Effector memory CD8-positive, alpha-beta T cell (primary cell): ENCODE measurements at regions not wholly inside any gene's neighbourhood (a gene's known extent, or its start where the extent isn't known, plus 50 kb on each side); places are given as distances from the start of the nearest gene placed in this dataset.
"Not testable (repeated sequence)": the region's sequence is repeated elsewhere in the genome, so short reads cannot be mapped to it uniquely, and the experiment has no call there.

Experiments used
- ATAC-seq: fragments of 150-1000 bp; cut with Tn5 transposase; replicated peaks from 2 replicates; pipeline ENCODE4 v1.10.0; 2021; ENCODE audit warnings: mild to moderate bottlenecking, moderate library complexity
- DNase-seq, 3 experiments: peaks; one replicate each; pipeline ENCODE4 v3.0.0; 2021
- H3K27ac Mint-ChIP-seq, 2 donors: one replicate each; pipeline ENCODE4 v1.8.0; 2022; ENCODE audit warnings: mild to moderate bottlenecking in 2 of 2, mixed read lengths in 2 of 2, moderate library complexity in 2 of 2
- H3K27me3 Mint-ChIP-seq, 2 donors: one replicate each; pipeline ENCODE4 v1.8.0; 2022; ENCODE audit warnings: mixed read lengths in 2 of 2
- H3K36me3 Mint-ChIP-seq: one replicate; pipeline ENCODE4 v1.8.0; 2022; ENCODE audit warnings: mild to moderate bottlenecking, moderate library complexity, mixed read lengths; ENCODE audit not compliant: insufficient read depth
- H3K4me1 Mint-ChIP-seq, 2 donors: one replicate each; pipeline ENCODE4 v1.8.0; 2022; ENCODE audit warnings: low read depth in 2 of 2, mixed read lengths in 2 of 2
- H3K4me3 Mint-ChIP-seq, 2 donors: one replicate each; pipeline ENCODE4 v1.8.0; 2022; ENCODE audit warnings: mild to moderate bottlenecking in 2 of 2, mixed read lengths in 2 of 2, moderate library complexity in 2 of 2
- H3K9me3 Mint-ChIP-seq, 2 donors: one replicate each; pipeline ENCODE4 v1.8.0; 2022; ENCODE audit warnings: mixed read lengths in 2 of 2

- H3K9me3 Mint-ChIP-seq: no peaks in the 10 kb centered on the region
- H3K4me1 Mint-ChIP-seq: no peaks in the 10 kb centered on the region
- H3K4me3 Mint-ChIP-seq: no peak overlapping the region
- peaks cover 44 to 68% of the 10 kb centered on the region in 2 donors for H3K27me3 Mint-ChIP-seq
- H3K36me3 Mint-ChIP-seq: no peaks in the 10 kb centered on the region
- H3K27ac Mint-ChIP-seq: no peak overlapping the region
- DNase-seq (no peak), ATAC-seq (no peak)
Measured at GRCh38 chr2:224217233-224217961, 178.3 kb upstream of the SERPINE2 start.

- not testable (repeated sequence) for ATAC-seq, H3K4me3 Mint-ChIP-seq, H3K36me3 Mint-ChIP-seq, H3K27ac Mint-ChIP-seq, H3K9me3 Mint-ChIP-seq, DNase-seq, H3K4me1 Mint-ChIP-seq
- H3K27me3 Mint-ChIP-seq: peaks cover 32 to 61% of the 10 kb centered on the region in 2 donors
Measured at GRCh38 chr2:224215611-224216010, 176.5 kb upstream of the SERPINE2 start.

GRCh38 chr2:224213396-224213795, 174.3 kb upstream of the SERPINE2 start:
- no peak for ATAC-seq
- no peaks in the 10 kb centered on the region for H3K36me3 Mint-ChIP-seq
- no peaks in the 10 kb centered on the region for H3K4me1 Mint-ChIP-seq
- no peaks in the 10 kb centered on the region for H3K9me3 Mint-ChIP-seq
- DNase-seq: no peak
- H3K27ac Mint-ChIP-seq: no peak overlapping the region
- no peak overlapping the region for H3K4me3 Mint-ChIP-seq
- peaks cover 29 to 54% of the 10 kb centered on the region in 2 donors for H3K27me3 Mint-ChIP-seq

DNA sequence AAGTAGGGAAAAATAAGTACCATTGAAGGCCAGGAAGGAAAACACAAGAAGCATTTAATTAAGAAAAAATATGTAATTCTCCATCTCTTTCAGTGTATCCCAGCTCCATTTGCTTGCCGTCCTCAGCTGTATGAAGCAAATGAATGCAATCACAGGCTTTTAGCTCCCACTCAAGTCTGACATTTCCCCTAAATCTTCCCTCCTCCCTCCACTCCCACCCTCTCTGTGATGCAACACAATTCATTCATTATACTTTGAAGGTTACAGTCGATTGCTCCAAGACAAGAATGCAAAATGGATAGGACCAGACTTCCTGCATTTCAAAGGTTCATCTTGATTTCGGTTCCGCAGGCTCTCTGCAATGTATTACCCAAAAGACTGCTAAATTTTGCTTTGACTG, 172.7 kb upstream of the SERPINE2 start:
- Mint-ChIP-seq H3K36me3 (no peaks in the 10 kb centered on the region), H3K4me1 (no peaks in the 10 kb centered on the region), H3K4me3 (no peak overlapping the region), H3K27ac (no peak overlapping the region), H3K27me3 (peaks cover 44 to 52% of the 10 kb centered on the region in 2 donors), H3K9me3 (no peaks in the 10 kb centered on the region)
- ATAC-seq (no peak), DNase-seq (no peak)

DNA sequence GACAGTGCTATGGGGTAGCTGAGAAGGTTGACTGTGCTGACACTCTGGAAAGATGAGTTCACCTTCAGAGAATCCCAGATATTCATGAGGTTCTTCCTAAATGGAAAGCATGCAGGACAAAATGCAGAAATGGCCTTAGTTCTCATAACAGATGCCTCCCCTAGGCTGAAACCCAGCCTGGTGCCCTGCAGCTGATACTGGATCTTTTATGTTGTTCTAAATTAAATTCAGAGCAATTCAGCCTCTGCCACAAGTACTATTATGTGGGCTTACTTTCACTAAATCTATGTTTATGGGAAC, 172.0 kb upstream of the SERPINE2 start:
- no peak overlapping the region for H3K4me3 Mint-ChIP-seq
- H3K27me3 Mint-ChIP-seq: peaks cover 50 to 52% of the 10 kb centered on the region in 2 donors
- H3K4me1 Mint-ChIP-seq: no peaks in the 10 kb centered on the region

DNA sequence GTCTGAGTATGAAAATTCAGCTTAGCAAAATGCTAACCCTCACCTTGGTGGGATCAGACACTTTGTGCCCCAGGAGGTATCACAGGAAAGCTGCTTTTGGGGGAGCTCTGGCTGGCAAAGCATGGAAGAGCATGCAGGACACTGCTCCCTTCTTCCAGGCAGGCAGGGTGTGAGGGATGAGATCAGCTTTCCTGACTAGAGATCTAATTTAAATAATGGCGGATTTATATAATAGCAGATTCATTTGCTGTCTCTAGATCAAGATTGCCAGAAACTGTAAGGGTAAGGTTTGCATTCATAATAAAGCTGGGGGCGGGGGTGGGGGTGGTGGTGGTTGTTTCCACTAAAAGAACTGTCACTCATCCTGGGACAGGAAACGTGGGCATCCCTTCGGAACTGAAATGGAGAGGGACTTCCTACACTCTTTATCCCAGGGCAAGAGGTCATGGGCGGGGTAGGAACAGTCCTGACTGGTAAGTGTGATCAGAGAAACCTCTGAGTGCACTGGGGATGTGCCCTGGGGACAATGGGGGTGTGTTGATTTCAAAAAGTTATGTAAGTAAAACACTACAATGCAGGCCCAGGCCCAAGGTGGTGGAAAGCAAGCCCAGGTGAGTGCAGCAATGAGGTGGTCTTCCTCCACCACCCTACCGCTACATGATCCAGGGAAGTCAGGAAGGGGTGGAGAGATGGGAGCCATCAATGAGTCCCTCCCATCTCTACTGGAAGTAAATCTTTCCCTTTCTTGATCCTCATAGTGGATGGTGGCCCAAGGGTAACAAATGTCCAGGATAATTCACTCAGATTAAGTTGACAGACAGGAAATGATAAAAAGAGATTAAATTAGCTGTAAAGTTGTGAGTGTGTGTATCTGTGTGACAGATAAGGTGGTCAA, 171.4 kb upstream of the SERPINE2 start:
- no peak for ATAC-seq
- H3K27ac Mint-ChIP-seq: no peak overlapping the region
- H3K9me3 Mint-ChIP-seq: no peaks in the 10 kb centered on the region
- DNase-seq: no peak
- no peaks in the 10 kb centered on the region for H3K4me1 Mint-ChIP-seq
- H3K4me3 Mint-ChIP-seq: no peak overlapping the region
- H3K27me3 Mint-ChIP-seq: peaks cover 46 to 50% of the 10 kb centered on the region in 2 donors
- H3K36me3 Mint-ChIP-seq: no peaks in the 10 kb centered on the region

More for the DNA sequence above, 172.0 kb upstream of the SERPINE2 start:
- no peaks in the 10 kb centered on the region for H3K36me3 Mint-ChIP-seq
- no peak overlapping the region for H3K27ac Mint-ChIP-seq
- no peak for ATAC-seq
- no peak for DNase-seq
- no peaks in the 10 kb centered on the region for H3K9me3 Mint-ChIP-seq

DNA sequence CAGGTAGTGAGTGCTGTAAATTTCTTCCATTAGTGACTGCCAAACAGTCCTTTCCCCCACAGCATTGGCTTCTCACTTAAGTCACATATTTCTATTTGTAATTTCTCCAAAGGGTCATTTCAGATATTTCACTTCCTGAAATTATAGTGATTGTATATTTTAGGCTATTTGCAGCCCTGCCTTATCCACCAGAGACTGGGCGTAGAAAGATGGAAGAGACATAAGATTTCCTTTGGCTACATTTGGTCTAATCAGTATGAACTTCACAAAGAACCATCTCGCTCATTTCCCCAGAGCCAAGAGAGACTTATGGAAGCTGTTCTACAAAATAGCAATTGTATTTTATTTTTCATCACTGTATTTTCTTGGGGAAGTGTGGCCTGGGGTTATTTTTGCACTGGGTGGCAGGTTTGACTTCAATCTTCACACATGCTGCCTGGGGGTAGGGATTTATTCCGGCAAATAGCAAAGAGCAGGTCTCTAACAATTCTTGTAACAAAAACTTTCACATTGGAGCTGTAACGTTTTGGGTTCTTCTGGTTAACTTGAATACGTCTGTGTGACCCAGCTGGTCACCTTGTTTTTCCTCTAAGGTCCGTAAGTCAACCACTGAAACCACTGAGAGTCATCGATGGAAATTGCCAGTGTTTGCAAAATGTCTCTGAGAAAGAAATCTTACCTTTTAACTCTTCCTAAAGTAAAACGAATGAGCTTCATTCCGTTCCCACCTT, 170.6 kb upstream of the SERPINE2 start:
- Mint-ChIP-seq H3K4me1 (no peaks in the 10 kb centered on the region), H3K27me3 (peaks cover 38 to 45% of the 10 kb centered on the region in 2 donors), H3K9me3 (no peaks in the 10 kb centered on the region), H3K36me3 (no peaks in the 10 kb centered on the region), H3K27ac (no peak overlapping the region), H3K4me3 (no peak overlapping the region)
- DNase-seq (no peak), ATAC-seq (no peak)

GRCh38 chr2:224208443-224208842, 169.4 kb upstream of the SERPINE2 start:
- no peak overlapping the region for H3K27ac Mint-ChIP-seq
- ATAC-seq: no peak
- DNase-seq: no peak
- H3K4me3 Mint-ChIP-seq: no peak overlapping the region
- no peaks in the 10 kb centered on the region for H3K4me1 Mint-ChIP-seq
- no peaks in the 10 kb centered on the region for H3K36me3 Mint-ChIP-seq
- peaks cover 26 to 37% of the 10 kb centered on the region in 2 donors for H3K27me3 Mint-ChIP-seq
- H3K9me3 Mint-ChIP-seq: no peaks in the 10 kb centered on the region

DNA sequence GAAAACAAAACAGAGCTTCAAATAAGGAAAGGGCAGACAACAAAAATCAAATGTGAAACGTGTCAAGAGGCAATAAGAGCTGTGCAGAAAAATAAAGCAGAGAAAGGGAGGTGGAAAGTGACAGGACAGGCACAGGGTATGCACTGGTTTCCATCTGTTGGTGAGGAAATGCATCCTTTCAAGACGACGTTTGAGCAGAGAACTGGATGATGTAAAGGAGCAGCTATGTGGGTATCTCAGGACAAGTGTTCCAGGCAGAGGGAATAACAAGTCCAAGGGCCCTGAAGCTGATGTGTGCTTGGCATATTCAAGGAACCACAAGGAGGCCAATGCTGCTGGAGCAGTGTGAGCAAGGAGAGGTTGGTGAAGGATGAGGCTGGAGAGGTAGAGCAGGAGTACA, 168.9 kb upstream of the SERPINE2 start:
- no peaks in the 10 kb centered on the region for H3K9me3 Mint-ChIP-seq
- H3K36me3 Mint-ChIP-seq: no peaks in the 10 kb centered on the region
- H3K4me3 Mint-ChIP-seq: no peak overlapping the region
- no peak overlapping the region for H3K27ac Mint-ChIP-seq
- ATAC-seq (no peak), DNase-seq (no peak)
- H3K4me1 Mint-ChIP-seq: no peaks in the 10 kb centered on the region
- H3K27me3 Mint-ChIP-seq: peaks cover 22 to 37% of the 10 kb centered on the region in 2 donors

DNA sequence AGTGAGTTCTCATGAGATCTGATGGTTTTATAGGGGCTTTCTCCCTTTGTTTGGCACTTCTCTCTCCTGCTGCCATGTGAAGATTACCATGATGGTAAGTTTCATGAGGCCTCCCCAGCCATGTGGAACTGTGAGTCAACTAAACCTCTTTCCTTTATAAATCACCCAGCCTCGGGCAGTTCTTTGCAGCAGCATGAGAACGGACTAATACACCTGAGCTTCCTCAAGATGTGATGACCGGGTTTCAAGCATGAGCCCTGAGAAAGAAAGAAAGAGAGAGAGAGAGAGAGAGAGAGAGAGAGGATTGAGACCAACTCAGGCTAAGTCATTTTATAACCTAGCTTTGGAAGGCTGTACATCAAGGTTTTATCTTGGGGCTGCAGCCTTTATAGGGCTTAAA, 167.7 kb upstream of the SERPINE2 start:
- no peak overlapping the region for H3K4me3 Mint-ChIP-seq
- no peaks in the 10 kb centered on the region for H3K4me1 Mint-ChIP-seq
- H3K27ac Mint-ChIP-seq: no peak overlapping the region
- H3K9me3 Mint-ChIP-seq: no peaks in the 10 kb centered on the region
- DNase-seq: no peak
- H3K27me3 Mint-ChIP-seq: peaks cover 22 to 37% of the 10 kb centered on the region in 2 donors
- H3K36me3 Mint-ChIP-seq: no peaks in the 10 kb centered on the region
- ATAC-seq: no peak

- Mint-ChIP-seq H3K9me3 (no peaks in the 10 kb centered on the region), H3K27ac (no peak overlapping the region), H3K4me1 (no peaks in the 10 kb centered on the region), H3K36me3 (no peaks in the 10 kb centered on the region), H3K4me3 (no peak overlapping the region), H3K27me3 (peaks cover 1 to 25% of the 10 kb centered on the region in 2 donors)
- ATAC-seq (no peak), DNase-seq (no peak)
Measured at GRCh38 chr2:224202281-224202865, 163.3 kb upstream of the SERPINE2 start.

DNA sequence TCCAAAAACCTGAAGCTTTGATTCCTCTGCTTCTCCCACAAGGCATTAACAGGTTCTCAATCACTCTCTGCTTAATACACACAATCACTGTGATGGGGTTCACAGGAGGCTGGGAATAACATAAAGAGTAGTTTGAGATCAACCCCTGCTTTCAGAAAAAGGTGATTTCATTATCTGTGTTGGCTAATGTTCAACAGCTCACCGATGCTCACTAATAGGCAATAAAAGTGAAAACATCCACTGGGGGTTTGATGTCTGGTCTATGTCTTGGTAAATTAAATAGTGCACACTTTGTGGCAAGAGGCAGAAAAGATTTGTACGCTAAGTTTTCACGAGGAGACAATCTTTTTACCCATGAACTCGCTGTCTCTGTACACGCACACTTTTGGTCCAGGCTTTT, 159.3 kb upstream of the SERPINE2 start:
- Mint-ChIP-seq H3K27ac (no peak overlapping the region), H3K36me3 (no peaks in the 10 kb centered on the region), H3K27me3 (peaks cover 0 to 15% of the 10 kb centered on the region in 2 donors), H3K4me3 (no peak overlapping the region), H3K4me1 (no peaks in the 10 kb centered on the region), H3K9me3 (peaks cover 2 to 8% of the 10 kb centered on the region in 2 donors)
- no peak for ATAC-seq
- no peak for DNase-seq

DNA sequence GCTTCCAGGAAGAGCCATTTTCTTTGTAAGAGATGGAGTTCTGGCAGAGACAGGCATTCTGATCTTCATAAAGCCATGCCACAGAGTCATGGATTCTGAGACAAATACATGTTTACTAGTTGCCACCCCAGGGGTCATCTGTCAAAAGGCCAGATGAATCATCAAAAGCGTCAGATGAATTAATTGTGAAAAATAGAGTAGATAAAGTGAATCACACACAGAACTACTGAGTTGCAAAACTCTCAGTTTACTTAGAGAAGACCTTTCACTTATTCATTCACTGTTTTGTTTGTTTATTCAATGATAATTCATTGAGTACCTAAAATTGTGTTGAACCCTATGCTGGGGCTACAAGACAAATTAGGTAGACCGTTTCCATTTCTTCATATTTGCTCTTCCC, 157.7 kb upstream of the SERPINE2 start:
- Mint-ChIP-seq H3K27me3 (peaks cover 0 to 15% of the 10 kb centered on the region in 2 donors), H3K4me3 (no peak overlapping the region), H3K27ac (no peak overlapping the region), H3K9me3 (peaks cover 2 to 8% of the 10 kb centered on the region in 2 donors), H3K36me3 (no peaks in the 10 kb centered on the region), H3K4me1 (no peaks in the 10 kb centered on the region)
- DNase-seq (no peak), ATAC-seq (no peak)
